ENCODE measurements at regions not wholly inside any gene's neighbourhood (a gene's known extent, or its start where the extent isn't known, plus 50 kb on each side); places are given as distances from the start of the nearest gene placed in this dataset.

- no peak for DNase-seq (ENCODE audit: low read depth)
Measured at GRCh38 chr9:116083837-116084236, 69.8 kb upstream of the PAPPA start.

GRCh38 chr9:116084497-116084896, 69.1 kb upstream of the PAPPA start:
- no peak for DNase-seq (ENCODE audit: low read depth)

DNA sequence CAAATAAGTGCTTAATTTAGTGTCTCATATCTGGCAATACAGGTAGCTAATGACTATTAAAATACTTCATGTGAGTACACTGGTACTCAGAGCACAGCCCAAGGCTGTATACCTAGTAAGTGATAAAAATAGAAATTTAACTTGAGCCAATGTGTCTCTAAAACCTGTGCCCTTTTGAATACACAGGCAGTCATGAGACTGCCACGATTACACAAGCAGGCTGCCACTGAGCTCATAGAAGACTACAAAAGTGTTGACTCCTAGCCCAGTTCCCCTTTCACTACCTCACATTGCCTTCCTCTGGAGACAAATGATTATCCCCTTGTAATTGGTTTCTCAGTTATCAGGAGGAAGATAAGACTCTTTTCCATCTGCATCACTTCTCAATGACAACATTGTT, 66.3 kb upstream of the PAPPA start:
- DNase-seq (ENCODE audit: low read depth): no peak

DNA sequence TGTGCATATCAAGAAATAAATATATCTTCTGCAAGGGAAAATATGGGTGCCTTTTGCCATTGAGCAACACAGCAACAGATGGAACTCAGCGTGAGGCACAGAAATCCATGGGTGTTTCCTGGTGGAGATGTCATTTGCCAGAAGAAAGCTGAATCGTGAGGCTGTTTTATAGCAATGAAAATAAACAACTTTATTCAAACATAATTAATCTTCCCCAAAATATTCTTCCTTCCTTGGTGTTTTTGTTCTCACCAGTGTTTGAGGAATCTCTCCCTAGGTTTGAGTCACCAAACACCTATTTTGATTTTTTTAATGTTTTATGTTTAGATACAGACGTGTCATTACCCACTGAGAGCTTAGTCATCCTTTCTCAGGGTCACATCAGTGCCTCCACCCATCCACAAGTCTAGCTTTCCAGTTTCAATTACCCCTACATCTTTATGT, 65.8 kb upstream of the PAPPA start:
- peak; percentile 59 for DNase-seq (ENCODE audit: low read depth)

- DNase-seq (ENCODE audit: low read depth): no peak
Measured at GRCh38 chr9:116088396-116088795, 65.2 kb upstream of the PAPPA start.

- no peak for DNase-seq (ENCODE audit: low read depth)
Measured at GRCh38 chr9:116090030-116090770, 63.4 kb upstream of the PAPPA start.

GRCh38 chr9:116094846-116095245, 58.7 kb upstream of the PAPPA start:
- DNase-seq (ENCODE audit: low read depth): no peak

GRCh38 chr9:116095403-116095802, 58.2 kb upstream of the PAPPA start:
- no peak for DNase-seq (ENCODE audit: low read depth)

- DNase-seq (ENCODE audit: low read depth): no peak
Measured at GRCh38 chr9:116096046-116096445, 57.5 kb upstream of the PAPPA start.

DNA sequence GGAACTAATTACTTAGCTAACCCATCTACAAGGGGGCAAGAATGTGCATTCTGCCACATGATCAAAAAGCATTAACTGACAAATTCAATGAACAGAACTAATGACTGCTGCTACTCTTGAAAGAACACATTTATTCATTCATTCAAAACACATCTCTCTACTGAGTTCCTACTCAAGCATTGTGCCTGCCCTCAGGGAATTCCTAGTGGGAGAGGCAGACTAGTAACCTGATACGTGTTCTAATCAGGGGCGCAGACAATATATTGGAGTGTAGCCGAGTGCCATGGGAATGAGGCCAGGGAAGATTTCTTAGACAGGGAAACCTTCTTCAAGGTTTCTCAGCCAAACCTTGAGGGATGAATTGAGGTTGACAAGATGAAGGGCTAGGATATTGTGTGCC, 56.7 kb upstream of the PAPPA start:
- peak; percentile 44 for DNase-seq (ENCODE audit: low read depth)

DNA sequence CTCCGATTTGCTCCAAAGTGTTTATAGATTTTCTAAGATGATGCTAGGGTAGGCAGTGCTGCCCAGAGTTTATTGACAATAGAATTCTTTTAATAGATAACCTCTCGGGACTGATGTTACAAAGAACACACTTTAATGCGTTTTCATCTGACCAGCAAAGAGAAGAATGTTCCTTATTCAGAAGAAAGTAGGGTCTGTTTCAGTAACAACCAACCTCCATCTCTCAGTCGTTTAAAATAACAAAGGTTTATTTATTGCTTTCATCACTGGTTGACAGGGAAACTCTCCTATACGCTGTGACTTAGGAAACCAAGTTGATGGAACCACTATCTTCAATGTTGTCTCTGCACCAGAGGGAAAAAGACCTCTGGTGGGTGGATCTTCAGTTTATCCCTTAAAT, 55.1 kb upstream of the PAPPA start:
- no peak for DNase-seq (ENCODE audit: low read depth)

GRCh38 chr9:116099821-116100220, 53.8 kb upstream of the PAPPA start:
- DNase-seq (ENCODE audit: low read depth): no peak

DNA sequence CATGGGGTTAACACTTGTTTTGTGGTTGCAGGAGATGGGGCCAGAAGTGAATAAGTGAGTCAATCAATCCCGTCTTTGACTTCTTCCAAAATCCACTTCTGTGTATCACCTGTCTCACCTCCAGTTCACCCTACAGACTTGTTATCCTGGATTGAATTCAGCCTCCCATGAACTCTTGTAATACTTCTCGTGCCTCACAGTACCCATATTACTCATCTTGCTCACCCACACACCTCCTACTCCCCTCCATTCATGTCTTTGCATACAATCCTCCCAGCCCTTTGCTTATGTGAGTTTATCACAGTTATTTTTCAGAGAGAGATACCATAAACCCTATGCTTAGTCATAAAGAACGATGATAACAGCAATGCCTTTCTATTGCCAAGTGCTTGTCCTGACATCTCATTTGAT, 52.9 kb upstream of the PAPPA start:
- no peak for DNase-seq (ENCODE audit: low read depth)

DNA sequence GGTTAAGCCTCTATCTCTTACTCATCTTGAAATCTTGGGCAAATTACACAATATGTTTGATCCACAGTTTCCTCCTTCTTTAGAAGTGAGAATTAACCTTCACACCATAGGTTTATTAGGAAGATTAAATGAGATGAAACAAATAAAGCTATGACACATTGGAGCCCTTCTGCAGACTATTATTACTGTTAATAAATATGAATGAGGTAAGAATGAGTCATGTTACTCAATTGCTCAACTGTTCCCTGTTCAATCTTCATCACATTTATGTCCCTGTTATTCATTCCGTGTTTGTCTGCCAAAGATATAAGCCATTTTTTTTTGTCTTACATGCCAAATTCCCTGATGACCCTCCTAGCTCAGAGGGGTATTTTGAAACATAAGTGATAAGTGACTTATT, 52.1 kb upstream of the PAPPA start:
- DNase-seq (ENCODE audit: low read depth): no peak

DNA sequence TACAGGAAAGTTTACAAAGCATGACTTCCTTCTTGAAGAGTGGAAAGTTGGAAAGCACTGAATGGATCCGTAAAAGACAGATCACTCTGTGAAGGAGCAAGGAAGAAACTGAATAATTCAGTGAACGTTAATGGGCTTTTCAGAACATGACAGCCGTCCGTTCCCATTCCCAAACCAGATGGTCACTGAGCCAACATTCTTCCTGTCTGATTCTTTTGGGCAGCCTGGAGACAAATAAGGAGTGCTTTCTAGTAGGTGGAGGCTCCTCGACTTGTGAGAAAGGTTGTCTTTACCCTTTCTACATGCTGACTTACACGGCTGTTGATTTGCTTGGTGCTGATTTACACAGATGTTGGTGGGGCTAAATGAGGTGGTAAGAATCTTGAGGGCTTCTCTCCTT, 51.0 kb upstream of the PAPPA start:
- no peak for DNase-seq (ENCODE audit: low read depth)

Measured in RPMI7951 (cell line).